SU-DHL-6 (cell line): ENCODE measurements at regions not wholly inside any gene's neighbourhood (a gene's known extent, or its start where the extent isn't known, plus 50 kb on each side); places are given as distances from the start of the nearest gene placed in this dataset.

Experiments
- EZH2phosphoT487 ChIP-seq: fragments of 200-600 bp; sonication (generic), shearing (Covaris generic); conservative IDR thresholded peaks from 2 replicates; pipeline ENCODE4 v1.6.1; 2018; ENCODE audit warnings: mild to moderate bottlenecking, antibody characterized with exemption, low read length, moderate library complexity, mixed read lengths
- TF ChIP-seq, protein P1 (sequence below): fragments of 200-600 bp; sonication (generic); IDR thresholded peaks from one replicate; pipeline ENCODE4 v1.5.1; 2017; ENCODE audit warnings: antibody characterized with exemption, mild to moderate bottlenecking, low read length, moderate library complexity; ENCODE audit not compliant: insufficient read depth, poor library complexity, severe bottlenecking

DNA sequence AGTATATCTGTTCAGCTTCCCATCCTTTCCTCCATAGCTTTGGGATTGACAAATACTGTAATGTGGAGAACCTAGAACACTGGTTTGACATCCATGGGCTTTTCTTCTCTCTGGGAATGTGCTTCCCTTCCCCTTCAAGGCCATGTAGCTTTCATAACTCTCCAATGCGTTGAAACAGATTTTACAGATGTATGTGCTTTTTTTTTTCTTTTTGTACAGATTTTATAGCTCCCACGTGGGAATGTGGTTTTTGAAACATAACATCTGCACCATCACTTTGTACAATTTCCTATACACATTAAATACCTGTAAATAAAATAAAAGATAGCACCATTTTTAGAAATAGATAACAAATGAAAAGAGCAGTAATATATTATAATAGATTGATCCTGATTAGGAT, 138.5 kb upstream of the TMPRSS15 start:
- TF ChIP-seq EZH2phosphoT487, result no peak
- TF ChIP-seq, protein P1, sequence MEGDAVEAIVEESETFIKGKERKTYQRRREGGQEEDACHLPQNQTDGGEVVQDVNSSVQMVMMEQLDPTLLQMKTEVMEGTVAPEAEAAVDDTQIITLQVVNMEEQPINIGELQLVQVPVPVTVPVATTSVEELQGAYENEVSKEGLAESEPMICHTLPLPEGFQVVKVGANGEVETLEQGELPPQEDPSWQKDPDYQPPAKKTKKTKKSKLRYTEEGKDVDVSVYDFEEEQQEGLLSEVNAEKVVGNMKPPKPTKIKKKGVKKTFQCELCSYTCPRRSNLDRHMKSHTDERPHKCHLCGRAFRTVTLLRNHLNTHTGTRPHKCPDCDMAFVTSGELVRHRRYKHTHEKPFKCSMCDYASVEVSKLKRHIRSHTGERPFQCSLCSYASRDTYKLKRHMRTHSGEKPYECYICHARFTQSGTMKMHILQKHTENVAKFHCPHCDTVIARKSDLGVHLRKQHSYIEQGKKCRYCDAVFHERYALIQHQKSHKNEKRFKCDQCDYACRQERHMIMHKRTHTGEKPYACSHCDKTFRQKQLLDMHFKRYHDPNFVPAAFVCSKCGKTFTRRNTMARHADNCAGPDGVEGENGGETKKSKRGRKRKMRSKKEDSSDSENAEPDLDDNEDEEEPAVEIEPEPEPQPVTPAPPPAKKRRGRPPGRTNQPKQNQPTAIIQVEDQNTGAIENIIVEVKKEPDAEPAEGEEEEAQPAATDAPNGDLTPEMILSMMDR, result no peak
